PC-3 (cell line): ENCODE measurements at regions not wholly inside any gene's neighbourhood (a gene's known extent, or its start where the extent isn't known, plus 50 kb on each side); places are given as distances from the start of the nearest gene placed in this dataset.

Experiments
- ATAC-seq: fragments of 200-7000 bp; cut with Tn5 transposase; 2 replicates; pipeline ENCODE4 v1.9.1; 2020; ENCODE audit warnings: mild to moderate bottlenecking, moderate library complexity
- BruUV-seq: library from RNA; stranded (reverse); fragments of 400-500 nt; replicated peaks from 2 replicates; lab custom pipeline; 2021; lab: Mats Ljungman, UMichigan
- CTCF ChIA-PET: fragments of 300-600 bp; sonication (Branson Sonifier 250); formaldehyde crosslinking; loops from one replicate; lab custom pipeline; 2022; ENCODE audit warnings: antibody characterized with exemption; lab: Charles Lee
- POLR2A ChIA-PET: fragments of 300-600 bp; sonication (Branson Sonifier 250); formaldehyde crosslinking; loops from one replicate; lab custom pipeline; 2022; ENCODE audit warnings: antibody characterized with exemption; ENCODE audit not compliant: unreplicated experiment; lab: Charles Lee
- DNase-seq: peaks from one replicate; pipeline ENCODE4 v3.0.0-alpha.2; 2015
- H2AFZ ChIP-seq: fragments of 300-600 bp; sonication (generic); 2 replicates; pipeline ENCODE4 v1.6.0; 2016; ENCODE audit warnings: antibody characterized with exemption, low read length
- H3F3A ChIP-seq: fragments of 300-600 bp; sonication (generic); one replicate; pipeline ENCODE4 v1.6.0; 2017; ENCODE audit warnings: antibody characterized with exemption, low read length, control low read depth, mild to moderate bottlenecking; ENCODE audit not compliant: unreplicated experiment
- H3K27ac ChIP-seq: fragments of 300-600 bp; sonication (generic); 2 replicates; pipeline ENCODE4 v1.5.1; 2016; ENCODE audit warnings: mild to moderate bottlenecking, low read length
- H3K27me3 ChIP-seq: fragments of 300-600 bp; sonication (generic); 2 replicates; pipeline ENCODE4 v1.6.1; 2016; ENCODE audit warnings: low read length, mixed read lengths
- H3K36me3 ChIP-seq: fragments of 300-600 bp; sonication (generic); 2 replicates; pipeline ENCODE4 v1.6.1; 2016; ENCODE audit warnings: low read depth, mixed run types, low read length, mixed read lengths
- H3K4me1 ChIP-seq: fragments of 300-600 bp; sonication (generic); 2 replicates; pipeline ENCODE4 v1.5.1; 2016; ENCODE audit warnings: low read length; ENCODE audit not compliant: insufficient read depth
- H3K4me2 ChIP-seq: fragments of 300-600 bp; sonication (generic); 2 replicates; pipeline ENCODE4 v1.6.0; 2016; ENCODE audit warnings: low read length
- H3K4me3 ChIP-seq: fragments of 300-600 bp; sonication (generic); 2 replicates; pipeline ENCODE4 v1.5.1; 2016; ENCODE audit warnings: mild to moderate bottlenecking, low read length, mixed read lengths
- H3K79me2 ChIP-seq: fragments of 300-600 bp; sonication (generic); 2 replicates; pipeline ENCODE4 v1.6.1; 2017; ENCODE audit warnings: low read length, mixed read lengths
- H3K9ac ChIP-seq: fragments of 300-600 bp; sonication (generic); 2 replicates; pipeline ENCODE4 v1.6.0; 2016; ENCODE audit warnings: mild to moderate bottlenecking, low read length
- H3K9me2 ChIP-seq: fragments of 300-600 bp; sonication (generic); replicated peaks from 2 replicates; pipeline ENCODE4 v1.6.1; 2016; ENCODE audit warnings: mixed run types, low read length, mixed read lengths
- H3K9me3 ChIP-seq: fragments of 300-600 bp; sonication (generic); 2 replicates; pipeline ENCODE4 v1.6.1; 2016; ENCODE audit warnings: low read length, mixed read lengths
- H4K20me1 ChIP-seq: fragments of 300-600 bp; sonication (generic); 2 replicates; pipeline ENCODE4 v1.6.1; 2016; ENCODE audit warnings: low read length, mixed read lengths
- EZH2 ChIP-seq: fragments of 300-600 bp; sonication (generic); IDR thresholded peaks from one replicate; pipeline ENCODE4 v1.6.1; 2017; ENCODE audit warnings: antibody characterized with exemption, mild to moderate bottlenecking, low read length; ENCODE audit not compliant: unreplicated experiment
- EZH2phosphoT487 ChIP-seq: fragments of 300-600 bp; sonication (generic); IDR thresholded peaks from 2 replicates; pipeline ENCODE4 v1.6.1; 2018; ENCODE audit warnings: mild to moderate bottlenecking, antibody characterized with exemption, low read length, borderline replicate concordance
- intact Hi-C: fragments of 100-400 bp; cut with micrococcal nuclease; formaldehyde crosslinking; loops from 2 replicates; pipeline ENCODE4 v1.9.0; 2023
- TF ChIP-seq, protein P1 (sequence below): fragments of 300-600 bp; sonication (generic); conservative IDR thresholded peaks from 2 replicates; pipeline ENCODE4 v1.5.1; 2017; ENCODE audit warnings: antibody characterized with exemption, low read depth, mild to moderate bottlenecking, low read length

DNA sequence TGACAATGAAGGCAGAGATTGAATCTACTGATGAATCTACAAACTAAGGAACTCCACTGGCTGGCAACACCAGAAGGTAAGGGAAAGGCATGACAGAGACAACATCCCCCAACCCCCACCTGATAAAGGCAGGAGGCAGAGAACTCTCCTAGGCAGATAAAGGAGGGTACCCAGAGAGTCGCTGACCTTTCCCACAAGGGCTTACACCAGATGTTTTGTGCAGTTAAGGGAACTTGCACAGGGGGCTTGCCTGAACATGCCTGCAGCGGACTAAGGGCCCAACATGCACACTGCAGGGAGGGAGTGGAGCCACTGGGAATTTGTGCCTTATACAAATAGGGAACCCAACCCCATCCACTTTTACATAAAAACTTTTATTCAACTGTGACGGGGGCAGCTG is 1996.9 kb upstream of the RAG2 start:
- no peaks in the 10 kb centered on the region for H3K9me2 ChIP-seq
- H3K79me2 ChIP-seq: no peaks in the 10 kb centered on the region
- ATAC-seq: no peak
- DNase-seq: no peak
- H3K4me3 ChIP-seq: no peak overlapping the region
- no peaks in the 10 kb centered on the region for H3F3A ChIP-seq
- H3K27ac ChIP-seq: no peak overlapping the region
- no peaks in the 10 kb centered on the region for H3K4me1 ChIP-seq
- TF ChIP-seq EZH2 (no peak), EZH2phosphoT487 (no peak)
- TF ChIP-seq, protein P1, sequence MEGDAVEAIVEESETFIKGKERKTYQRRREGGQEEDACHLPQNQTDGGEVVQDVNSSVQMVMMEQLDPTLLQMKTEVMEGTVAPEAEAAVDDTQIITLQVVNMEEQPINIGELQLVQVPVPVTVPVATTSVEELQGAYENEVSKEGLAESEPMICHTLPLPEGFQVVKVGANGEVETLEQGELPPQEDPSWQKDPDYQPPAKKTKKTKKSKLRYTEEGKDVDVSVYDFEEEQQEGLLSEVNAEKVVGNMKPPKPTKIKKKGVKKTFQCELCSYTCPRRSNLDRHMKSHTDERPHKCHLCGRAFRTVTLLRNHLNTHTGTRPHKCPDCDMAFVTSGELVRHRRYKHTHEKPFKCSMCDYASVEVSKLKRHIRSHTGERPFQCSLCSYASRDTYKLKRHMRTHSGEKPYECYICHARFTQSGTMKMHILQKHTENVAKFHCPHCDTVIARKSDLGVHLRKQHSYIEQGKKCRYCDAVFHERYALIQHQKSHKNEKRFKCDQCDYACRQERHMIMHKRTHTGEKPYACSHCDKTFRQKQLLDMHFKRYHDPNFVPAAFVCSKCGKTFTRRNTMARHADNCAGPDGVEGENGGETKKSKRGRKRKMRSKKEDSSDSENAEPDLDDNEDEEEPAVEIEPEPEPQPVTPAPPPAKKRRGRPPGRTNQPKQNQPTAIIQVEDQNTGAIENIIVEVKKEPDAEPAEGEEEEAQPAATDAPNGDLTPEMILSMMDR: no peak
- no peak overlapping the region for H2AFZ ChIP-seq
- ChIA-PET CTCF (no interaction called here), POLR2A (no interaction called here)
- H3K36me3 ChIP-seq: no peaks in the 10 kb centered on the region
- intact Hi-C loops: no loop called here
- no peak overlapping the region for H3K9ac ChIP-seq
- H3K27me3 ChIP-seq: no peaks in the 10 kb centered on the region
- no peak overlapping the region for H3K4me2 ChIP-seq
- no TSS peak for BruUV-seq
- no peaks in the 10 kb centered on the region for H4K20me1 ChIP-seq
- no peaks in the 10 kb centered on the region for H3K9me3 ChIP-seq

DNA sequence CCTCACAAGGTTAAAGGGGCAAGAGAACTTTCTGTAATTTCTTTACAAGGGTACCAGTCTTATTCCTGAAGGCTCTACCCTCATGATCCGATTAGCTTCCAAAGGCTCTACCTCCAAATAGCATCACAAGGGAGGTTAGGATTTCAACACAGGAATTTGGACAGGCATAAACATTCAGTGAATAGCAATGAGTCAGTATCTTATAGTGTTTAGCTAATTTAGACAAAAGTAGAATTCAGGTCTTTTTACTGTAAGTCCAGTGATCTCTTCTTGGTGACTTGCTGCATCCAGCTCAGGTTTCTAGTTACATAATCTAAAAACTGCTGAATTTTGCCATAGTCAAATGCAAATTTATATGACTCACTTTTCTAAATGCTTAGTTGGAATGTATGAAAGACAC is 1995.6 kb upstream of the RAG2 start:
- Histone ChIP-seq H3K4me3 (no peak overlapping the region), H3K9me2 (no peaks in the 10 kb centered on the region), H3K36me3 (no peaks in the 10 kb centered on the region), H2AFZ (no peak overlapping the region), H3K27me3 (no peaks in the 10 kb centered on the region), H3K9me3 (no peaks in the 10 kb centered on the region), H4K20me1 (no peaks in the 10 kb centered on the region), H3K4me1 (no peaks in the 10 kb centered on the region), H3F3A (no peaks in the 10 kb centered on the region), H3K27ac (no peak overlapping the region), H3K79me2 (no peaks in the 10 kb centered on the region), H3K4me2 (no peak overlapping the region), H3K9ac (no peak overlapping the region)
- DNase-seq: peak; percentile 33
- TF ChIP-seq EZH2phosphoT487: no peak
- no peak for TF ChIP-seq EZH2
- TF ChIP-seq, protein P1: no peak
- ChIA-PET CTCF (no interaction called here), POLR2A (no interaction called here)
- intact Hi-C loops: no loop called here
- ATAC-seq: peak; percentile 60
- BruUV-seq: no TSS peak

DNA sequence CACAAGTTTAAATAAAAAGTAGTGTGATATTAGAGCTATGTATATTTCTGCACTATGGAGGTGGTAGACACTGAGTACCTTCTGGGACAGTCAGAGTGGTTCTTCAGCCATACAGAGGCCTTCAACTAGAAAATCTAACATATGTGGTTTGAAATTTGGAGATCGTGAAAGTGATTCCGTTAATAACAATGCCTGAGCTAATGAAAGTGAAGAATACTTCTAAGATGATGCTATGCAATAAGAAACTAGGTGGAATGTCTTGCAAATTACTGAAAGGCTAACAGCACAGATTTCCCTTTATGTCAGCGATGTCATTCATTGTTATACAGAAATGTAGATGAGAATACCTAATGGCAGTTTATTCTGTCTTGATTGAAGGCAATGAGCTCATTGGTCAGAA is 1984.7 kb upstream of the RAG2 start:
- no TSS peak for BruUV-seq
- Histone ChIP-seq H3K9ac (no peak overlapping the region), H3K4me2 (no peak overlapping the region), H3K9me2 (no peaks in the 10 kb centered on the region), H3K79me2 (no peaks in the 10 kb centered on the region), H3K9me3 (peaks cover 6% of the 10 kb centered on the region; the same call in 1 of the 2 replicates), H3K4me1 (no peaks in the 10 kb centered on the region), H3F3A (no peaks in the 10 kb centered on the region), H4K20me1 (no peaks in the 10 kb centered on the region), H3K27me3 (no peaks in the 10 kb centered on the region), H3K4me3 (no peak overlapping the region), H3K27ac (no peak overlapping the region), H2AFZ (no peak overlapping the region), H3K36me3 (no peaks in the 10 kb centered on the region)
- ATAC-seq (no peak), DNase-seq (no peak)
- intact Hi-C loops: no loop called here
- POLR2A ChIA-PET: no interaction called here
- CTCF ChIA-PET: no interaction called here
- TF ChIP-seq EZH2: no peak
